NCI-H2171 treated with DMSO at 0.1 percent for 48 hours (cell line): ENCODE measurements at regions not wholly inside any gene's neighbourhood (a gene's known extent, or its start where the extent isn't known, plus 50 kb on each side); places are given as distances from the start of the nearest gene placed in this dataset.
"Not testable (repeated sequence)": the region's sequence is repeated elsewhere in the genome, so short reads cannot be mapped to it uniquely, and the experiment has no call there.

Experiments used
- DNase-seq: peaks from one replicate; lab custom pipeline; 2025; lab: John Stamatoyannopoulos, UW

- DNase-seq = no peak
These were observed 65.0 kb upstream of the IQSEC1 start for GRCh38 chr3:13137941-13138832.

- DNase-seq = not testable (repeated sequence)
These were observed 63.6 kb upstream of the IQSEC1 start for GRCh38 chr3:13136848-13137247.

DNA sequence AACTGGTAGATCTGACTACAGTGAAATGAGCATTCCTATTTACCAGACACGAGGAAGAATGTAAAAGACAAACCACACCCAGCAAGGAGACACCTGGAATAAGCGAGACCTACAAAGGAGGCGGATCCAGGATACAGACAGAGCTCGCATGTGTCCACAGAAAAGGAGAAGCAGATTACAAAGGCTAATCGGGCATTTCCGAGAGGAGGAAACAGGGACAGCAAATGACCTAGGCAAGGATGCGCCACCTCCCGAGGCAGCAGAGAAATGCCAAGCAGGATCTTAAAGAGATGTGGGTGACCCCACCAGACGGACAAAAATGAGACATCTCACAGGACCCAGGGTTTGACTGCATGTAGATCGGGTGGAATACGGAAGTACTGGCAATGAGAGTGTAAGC, 63.2 kb upstream of the IQSEC1 start:
- DNase-seq = no peak

- no peak for DNase-seq
These were observed 62.6 kb upstream of the IQSEC1 start for GRCh38 chr3:13135811-13136321.

DNA sequence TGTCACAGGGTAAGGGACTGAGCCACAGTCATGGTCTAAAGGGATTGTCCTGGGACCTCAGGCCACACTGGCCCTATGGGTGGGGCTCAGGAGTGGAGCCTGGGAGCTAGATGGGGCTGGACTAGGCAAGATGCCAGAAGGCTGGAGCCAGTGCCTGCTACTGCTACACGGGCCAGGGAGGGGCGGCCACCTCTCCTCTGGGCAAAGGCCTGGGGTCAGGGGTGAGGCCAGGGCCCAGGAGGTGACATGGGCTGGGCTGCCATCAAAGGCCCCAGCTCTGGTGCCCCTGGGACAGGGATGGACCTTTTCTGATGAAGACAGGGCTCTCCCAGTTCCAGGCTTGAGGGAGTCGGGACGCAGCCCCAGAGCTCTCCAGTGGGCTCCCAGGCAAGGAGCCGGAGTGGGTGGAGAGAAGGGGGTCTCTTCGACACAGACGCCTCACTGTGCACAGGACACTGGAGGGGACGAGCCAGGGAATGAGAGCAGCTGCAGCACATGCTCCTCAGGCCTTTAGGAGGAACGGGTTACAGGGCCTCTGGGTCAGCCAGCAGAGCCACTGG, 62.1 kb upstream of the IQSEC1 start:
- DNase-seq = no peak

DNA sequence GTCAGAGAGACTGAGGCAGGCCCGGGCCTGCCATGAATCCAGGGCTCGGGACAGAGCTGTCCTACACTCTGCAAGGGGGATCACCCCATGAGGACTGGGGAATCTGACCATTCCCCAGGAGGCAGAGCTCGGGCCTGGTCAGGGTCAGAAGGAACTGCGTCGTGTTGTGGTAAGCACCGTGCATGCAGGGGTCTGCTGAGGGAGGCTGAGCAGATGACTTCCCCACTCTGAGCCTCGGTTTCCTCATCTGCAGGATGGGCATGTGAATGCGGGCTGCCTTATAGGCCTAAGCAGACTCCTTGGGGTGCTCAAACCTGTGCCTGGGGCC, 61.6 kb upstream of the IQSEC1 start:
- DNase-seq = no peak

DNA sequence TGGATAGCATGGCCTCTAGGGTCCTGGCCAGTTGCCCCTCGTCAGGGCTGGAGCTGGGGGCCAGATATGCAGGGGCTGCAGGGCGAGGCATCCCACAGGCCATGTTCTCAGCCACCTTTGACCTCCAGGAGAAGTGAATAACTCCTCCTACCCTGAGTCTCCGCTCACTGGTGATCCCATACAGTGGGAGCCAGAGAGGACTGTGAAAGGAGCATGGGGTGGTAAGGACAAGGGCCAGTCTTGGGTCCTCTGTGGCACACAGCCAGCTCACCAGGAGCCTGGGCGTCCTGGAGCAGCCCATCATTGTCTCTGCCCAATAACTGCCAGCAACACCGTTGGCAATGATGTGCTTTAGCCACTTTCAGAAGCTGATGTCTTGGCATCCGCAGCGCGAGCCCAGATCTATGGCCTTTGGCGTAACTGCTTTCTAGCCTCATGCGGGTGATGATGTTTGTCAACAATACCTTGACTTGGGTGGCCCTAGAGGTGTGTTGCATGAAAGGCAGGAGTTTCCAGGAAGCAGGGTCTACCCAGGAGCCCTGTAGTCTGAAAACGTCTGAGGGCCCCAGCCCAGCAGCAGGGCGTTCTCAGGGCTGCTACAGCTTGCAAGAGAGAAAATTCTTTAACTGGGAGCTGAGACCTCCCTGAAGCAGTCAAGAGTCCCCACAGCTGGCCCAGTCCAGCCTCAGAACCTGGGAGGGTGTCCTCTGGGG, 61.1 kb upstream of the IQSEC1 start:
- DNase-seq = no peak

DNA sequence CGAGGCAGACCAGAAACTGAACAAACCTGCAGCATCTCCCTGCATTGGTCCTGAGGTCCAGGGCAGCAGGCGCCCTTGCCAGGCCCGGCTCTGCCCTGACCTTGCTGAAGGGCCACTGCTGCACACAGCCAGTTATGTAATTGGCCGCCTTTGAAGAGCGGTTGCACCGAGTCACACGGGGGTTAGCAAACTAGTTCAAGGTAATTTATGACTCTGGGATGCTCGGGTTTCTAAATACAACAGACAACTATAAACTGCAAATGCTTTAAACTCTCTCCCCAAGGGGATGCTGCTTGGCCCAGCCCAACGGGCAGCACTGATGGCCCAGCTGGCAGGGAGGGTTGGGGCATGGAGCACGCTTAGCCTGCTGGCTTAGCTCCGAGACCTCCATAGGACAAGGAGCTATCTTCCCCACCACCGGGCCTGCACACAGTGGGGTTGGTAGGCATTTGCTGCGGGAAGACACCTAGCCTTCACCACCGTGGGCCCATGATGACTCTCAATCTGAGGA, 60.3 kb upstream of the IQSEC1 start:
- DNase-seq = no peak

- no peak for DNase-seq
These were observed 59.6 kb upstream of the IQSEC1 start for GRCh38 chr3:13132731-13133410.

DNA sequence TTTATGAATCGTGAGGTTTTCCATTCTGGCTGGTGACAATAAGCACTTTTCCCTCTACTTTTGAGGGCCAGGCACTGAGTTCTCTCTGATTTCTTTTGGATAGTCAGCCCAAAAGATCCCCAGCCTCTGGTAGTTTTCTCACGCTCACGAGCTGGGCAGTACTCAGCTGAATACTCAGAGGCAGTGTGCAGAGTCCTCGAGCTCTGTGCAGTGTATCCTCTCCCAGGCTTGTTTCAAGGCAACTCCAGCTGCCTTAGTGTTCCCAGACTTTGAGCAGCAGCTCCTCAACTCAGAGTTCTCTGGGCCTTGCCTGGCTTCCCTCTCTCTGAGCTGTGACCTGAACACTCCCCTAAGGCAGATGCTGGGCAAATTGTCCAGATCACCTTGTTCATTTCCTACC, 59.1 kb upstream of the IQSEC1 start:
- no peak for DNase-seq

GRCh38 chr3:13130464-13131193, 57.4 kb upstream of the IQSEC1 start:
- DNase-seq = no peak

GRCh38 chr3:13125092-13126015, 52.1 kb upstream of the IQSEC1 start:
- DNase-seq = no peak

DNA sequence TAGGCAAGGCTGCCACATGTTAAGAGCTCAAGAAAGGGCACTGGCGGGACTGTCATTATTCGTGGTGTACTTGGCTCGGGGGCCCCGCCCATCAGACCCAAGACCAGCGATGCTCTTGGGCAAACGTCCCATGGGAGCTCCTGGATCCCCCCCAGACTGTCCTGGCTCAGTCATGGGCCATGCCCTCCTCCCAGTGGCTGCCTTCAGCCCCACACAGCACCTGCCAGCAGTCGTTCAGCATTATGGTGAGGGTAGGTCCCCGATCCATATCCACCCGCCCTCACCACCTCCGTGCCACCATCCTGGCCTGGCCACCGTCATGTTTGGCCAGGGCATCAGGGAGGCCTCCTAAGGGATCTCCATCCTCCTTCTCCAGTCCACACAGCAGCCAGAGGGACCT, 51.4 kb upstream of the IQSEC1 start:
- no peak for DNase-seq

GRCh38 chr3:13123765-13124164, 50.5 kb upstream of the IQSEC1 start:
- DNase-seq = no peak

DNA sequence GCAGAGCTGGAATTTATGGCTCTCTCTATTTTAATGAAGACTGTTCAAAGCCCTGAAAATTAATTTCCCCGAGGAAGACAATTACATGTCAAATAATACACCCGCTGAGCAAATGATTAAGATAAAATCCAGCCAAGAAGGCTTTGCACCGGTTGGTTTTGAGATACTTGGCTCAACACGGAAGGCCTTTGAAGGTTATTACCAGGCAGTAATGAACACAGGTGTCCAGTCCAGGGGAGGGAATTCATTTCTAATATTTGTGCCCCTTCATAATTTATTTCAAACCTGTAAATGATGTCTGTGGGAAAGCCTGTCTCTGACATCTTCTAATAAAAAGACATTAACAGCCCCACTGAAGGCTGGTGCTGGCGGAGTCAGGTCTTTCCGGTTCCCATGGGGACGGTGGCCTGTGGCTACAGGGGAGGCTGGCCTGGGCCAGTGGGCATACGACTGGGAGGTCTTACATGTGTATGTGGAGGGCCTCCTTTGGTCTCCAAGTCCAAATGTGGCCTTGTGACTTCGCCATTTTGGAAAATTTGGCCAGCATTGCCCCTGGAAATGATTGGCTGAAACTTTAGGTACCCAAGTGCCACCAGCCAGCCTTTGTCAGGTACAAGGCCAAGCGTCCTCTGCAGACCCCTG, 49.9 kb upstream of the IQSEC1 start:
- DNase-seq = no peak
